ENCODE measurements at regions not wholly inside any gene's neighbourhood (a gene's known extent, or its start where the extent isn't known, plus 50 kb on each side); places are given as distances from the start of the nearest gene placed in this dataset.

DNA sequence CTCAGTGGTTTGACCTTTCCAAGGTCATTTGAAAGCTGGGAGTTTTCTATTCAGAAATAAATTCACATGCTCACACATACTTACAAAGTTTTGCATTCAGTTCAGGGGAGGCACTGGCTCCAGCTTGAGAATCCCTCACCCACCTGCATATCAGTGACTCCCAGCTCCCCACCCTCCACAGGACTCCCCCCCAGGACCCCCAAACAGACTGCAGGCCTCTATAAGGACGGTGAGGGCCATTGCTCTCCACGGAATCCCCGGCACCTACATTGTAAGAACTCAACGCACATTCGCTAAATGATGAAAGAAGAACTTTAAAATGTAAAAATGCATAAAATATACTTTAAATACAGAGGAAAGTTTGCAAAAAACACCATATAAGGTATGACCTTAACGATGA is 97.2 kb upstream of the TEX51 start:
- TF ChIP-seq, protein P1, sequence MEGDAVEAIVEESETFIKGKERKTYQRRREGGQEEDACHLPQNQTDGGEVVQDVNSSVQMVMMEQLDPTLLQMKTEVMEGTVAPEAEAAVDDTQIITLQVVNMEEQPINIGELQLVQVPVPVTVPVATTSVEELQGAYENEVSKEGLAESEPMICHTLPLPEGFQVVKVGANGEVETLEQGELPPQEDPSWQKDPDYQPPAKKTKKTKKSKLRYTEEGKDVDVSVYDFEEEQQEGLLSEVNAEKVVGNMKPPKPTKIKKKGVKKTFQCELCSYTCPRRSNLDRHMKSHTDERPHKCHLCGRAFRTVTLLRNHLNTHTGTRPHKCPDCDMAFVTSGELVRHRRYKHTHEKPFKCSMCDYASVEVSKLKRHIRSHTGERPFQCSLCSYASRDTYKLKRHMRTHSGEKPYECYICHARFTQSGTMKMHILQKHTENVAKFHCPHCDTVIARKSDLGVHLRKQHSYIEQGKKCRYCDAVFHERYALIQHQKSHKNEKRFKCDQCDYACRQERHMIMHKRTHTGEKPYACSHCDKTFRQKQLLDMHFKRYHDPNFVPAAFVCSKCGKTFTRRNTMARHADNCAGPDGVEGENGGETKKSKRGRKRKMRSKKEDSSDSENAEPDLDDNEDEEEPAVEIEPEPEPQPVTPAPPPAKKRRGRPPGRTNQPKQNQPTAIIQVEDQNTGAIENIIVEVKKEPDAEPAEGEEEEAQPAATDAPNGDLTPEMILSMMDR (IDR thresholded peaks at IDR 0.05): no peak
- TF ChIP-seq POLR2A (IDR thresholded peaks at IDR 0.05) (no peak), POLR2AphosphoS5 (IDR thresholded peaks at IDR 0.05) (no peak), EP300 (IDR thresholded peaks at IDR 0.05) (no peak)
